HEK293 (cell line): ENCODE measurements at regions not wholly inside any gene's neighbourhood (a gene's known extent, or its start where the extent isn't known, plus 50 kb on each side); places are given as distances from the start of the nearest gene placed in this dataset.

Experiments used
- CTCF ChIP-seq: fragments of 450-650 bp; formaldehyde crosslinking; IDR thresholded peaks from 2 replicates; pipeline ENCODE4 v1.5.1; 2016; ENCODE audit warnings: missing biosample characterization, missing genetic modification characterization
- KLF16 ChIP-seq: fragments of 450-650 bp; formaldehyde crosslinking; IDR thresholded peaks from 2 replicates; pipeline ENCODE4 v1.5.1; 2017; ENCODE audit warnings: missing biosample characterization, missing genetic modification characterization
- REST ChIP-seq: fragments of 450-650 bp; formaldehyde crosslinking; IDR thresholded peaks from 2 replicates; pipeline ENCODE4 v1.5.1; 2016; ENCODE audit warnings: missing biosample characterization, missing genetic modification characterization
- YY1 ChIP-seq: fragments of 450-650 bp; formaldehyde crosslinking; IDR thresholded peaks from 2 replicates; pipeline ENCODE4 v1.5.1; 2018; ENCODE audit warnings: missing biosample characterization, missing genetic modification characterization
- ZBTB10 ChIP-seq: fragments of 450-650 bp; formaldehyde crosslinking; IDR thresholded peaks from 2 replicates; pipeline ENCODE4 v1.5.1; 2016; ENCODE audit warnings: missing biosample characterization, missing genetic modification characterization
- ZBTB7A ChIP-seq: fragments of 450-650 bp; formaldehyde crosslinking; IDR thresholded peaks from 2 replicates; pipeline ENCODE4 v1.5.1; 2016; ENCODE audit warnings: low read depth, missing biosample characterization, missing genetic modification characterization
- ZNF146 ChIP-seq: fragments of 450-650 bp; formaldehyde crosslinking; IDR thresholded peaks from 2 replicates; pipeline ENCODE4 v1.5.1; 2016; ENCODE audit warnings: missing biosample characterization, missing genetic modification characterization
- ZNF280D ChIP-seq: fragments of 450-650 bp; formaldehyde crosslinking; IDR thresholded peaks from 2 replicates; pipeline ENCODE4 v1.5.1; 2016; ENCODE audit warnings: missing biosample characterization, missing genetic modification characterization
- ZNF292 ChIP-seq: fragments of 450-650 bp; formaldehyde crosslinking; IDR thresholded peaks from 2 replicates; pipeline ENCODE4 v1.5.1; 2016; ENCODE audit warnings: low read depth, missing biosample characterization, missing genetic modification characterization, borderline replicate concordance
- ZNF510 ChIP-seq: fragments of 450-650 bp; formaldehyde crosslinking; IDR thresholded peaks from 2 replicates; pipeline ENCODE4 v1.5.1; 2018; ENCODE audit warnings: mild to moderate bottlenecking, missing genetic modification characterization, missing biosample characterization; ENCODE audit not compliant: insufficient replicate concordance
- ZNF837 ChIP-seq: fragments of 450-650 bp; formaldehyde crosslinking; IDR thresholded peaks from 2 replicates; pipeline ENCODE4 v1.5.1; 2016; ENCODE audit warnings: missing biosample characterization, missing genetic modification characterization
- ZSCAN18 ChIP-seq: fragments of 450-650 bp; formaldehyde crosslinking; IDR thresholded peaks from 2 replicates; pipeline ENCODE4 v1.5.1; 2016; ENCODE audit warnings: missing biosample characterization, missing genetic modification characterization

- TF ChIP-seq ZNF292 (tag by site-specific recombination) (no peak), ZNF146 (tag by site-specific recombination) (no peak), ZNF280D (tag by site-specific recombination) (no peak), CTCF (tag by site-specific recombination) (no peak), REST (tag by site-specific recombination) (no peak), ZNF510 (no peak), ZBTB7A (tag by site-specific recombination) (no peak), ZNF837 (tag by site-specific recombination) (no peak), YY1 (tag by site-specific recombination) (no peak), KLF16 (no peak), ZSCAN18 (tag by site-specific recombination) (no peak), ZBTB10 (tag by site-specific recombination) (no peak)
These were observed 77.4 kb upstream of the AGA start for GRCh38 chr4:177519481-177520260.
